Heart left ventricle (tissue), 16 donors: ENCODE measurements at regions not wholly inside any gene's neighbourhood (a gene's known extent, or its start where the extent isn't known, plus 50 kb on each side); places are given as distances from the start of the nearest gene placed in this dataset.

Experiments
- ATAC-seq, 4 donors: fragments of 200-7000 bp; cut with Tn5 transposase; one replicate each; pipeline ENCODE4 v1.9.1; 2020 to 2022; ENCODE audit warnings: moderate library complexity in 4 of 4, mild to moderate bottlenecking in 3 of 4, moderate number of reproducible peaks in 1 of 4
- DNase-seq, 5 donors: peaks; one replicate each; pipeline ENCODE4 v3.0.0-alpha.2; 2020
- H3K27ac ChIP-seq, 12 donors: fragments of 200-600 bp; sonication (generic) in 4 of 12; one replicate each; pipeline versions ENCODE4 v1.5.0 to v1.8.0; 2016 to 2022; ENCODE audit warnings: mild to moderate bottlenecking in 2 of 12
- H3K27me3 ChIP-seq, 9 donors: fragments of 200-600 bp; sonication (generic) in 2 of 9; one replicate each; pipeline versions ENCODE4 v1.5.1 to v1.8.0; 2016 to 2022; ENCODE audit warnings: mild to moderate bottlenecking in 3 of 9
- H3K36me3 ChIP-seq, 9 donors: fragments of 200-600 bp; sonication (generic) in 2 of 9; one replicate each; pipeline versions ENCODE4 v1.5.0 to v1.8.0; 2018 to 2022; ENCODE audit warnings: mild to moderate bottlenecking in 2 of 9
- H3K4me1 ChIP-seq, 12 donors: fragments of 200-600 bp; sonication (generic) in 4 of 12; one replicate each; pipeline versions ENCODE4 v1.5.0 to v1.8.0; 2016 to 2022; ENCODE audit warnings: mild to moderate bottlenecking in 3 of 12
- H3K4me3 ChIP-seq, 12 donors: fragments of 200-600 bp; sonication (generic) in 4 of 12; one replicate each; pipeline versions ENCODE4 v1.5.0 to v1.8.0; 2017 to 2022; ENCODE audit warnings: mild to moderate bottlenecking in 9 of 12, moderate library complexity in 4 of 12
- H3K9me3 ChIP-seq, 12 donors: fragments of 200-600 bp; sonication (generic) in 4 of 12; one replicate each; pipeline versions ENCODE4 v1.5.0 to v1.8.0; 2016 to 2022; ENCODE audit warnings: mild to moderate bottlenecking in 1 of 12
- POLR2A ChIP-seq, 2 donors: fragments of 450-650 bp; IDR thresholded peaks; one replicate each; pipeline ENCODE4 v1.6.1; 2017; ENCODE audit warnings: antibody characterized with exemption in 2 of 2, mild to moderate bottlenecking in 2 of 2, moderate library complexity in 2 of 2
- WGBS, 4 donors: extraction: QIAGEN DNeasy Blood & Tissue Kit in 2 of 4; methylation state at CpG; one replicate each; pipeline versions ENCODE4 v1.1.5 to v1.1.7; 2013 to 2018; 5-methylcytosine and 5-hydroxymethylcytosine counted together
- intact Hi-C, 10 donors: fragments of 100-400 bp; cut with DNase I; formaldehyde crosslinking; loops; one replicate each; pipeline versions ENCODE4 v1.11.1 to v1.14.2; 2022
- TF ChIP-seq, protein P1 (sequence below), 12 donors: fragments of 200-600 bp; sonication (generic) in 4 of 12; IDR thresholded peaks; one replicate each; pipeline versions ENCODE4 v1.5.0 to v1.8.0; 2018 to 2022; ENCODE audit warnings: antibody characterized with exemption in 12 of 12, mild to moderate bottlenecking in 5 of 12
- donor health status: ischemic (EF 13 %, LVEDD 7.1; RV severe dilation, severe dysfunction).
- donor health status: healthy with polysubstance abuse.
- donor health status: DM: no; HTN: yes; CAD: no.
- donor health status: DM: no; HTN: no; CAD: no.
- donor health status: ischemic (EF 25% LVEDD 6.9; RV normal size, moderate dysfunction).
- donor health status: ischemic (EF 25% LVEDD 5.7; RV mildly dilated, moderate dysfunction).
- donor health status: healthy.
- donor health status: DM: yes; HTN: yes; CAD: no.
- donor health status: ischemic (EF 35%, LVEDD 5.7; RV mildly dilated, moderate dysfunction).
- donor health status: nonischemic (EF 11% LVEDD 7.7; RV severe dilation, severe dysfunction).
- donor health status: DM: yes; HTN: yes; CAD: no.
- donor health status: PGD.
- donor health status: ischemic (EF 29% LVEDD 5.4; RV normal size, mild dysfunction).
- donor health status: nonischemic (EF 23%, LVEDD 6.1; RV moderate dilation, normal function).

DNA sequence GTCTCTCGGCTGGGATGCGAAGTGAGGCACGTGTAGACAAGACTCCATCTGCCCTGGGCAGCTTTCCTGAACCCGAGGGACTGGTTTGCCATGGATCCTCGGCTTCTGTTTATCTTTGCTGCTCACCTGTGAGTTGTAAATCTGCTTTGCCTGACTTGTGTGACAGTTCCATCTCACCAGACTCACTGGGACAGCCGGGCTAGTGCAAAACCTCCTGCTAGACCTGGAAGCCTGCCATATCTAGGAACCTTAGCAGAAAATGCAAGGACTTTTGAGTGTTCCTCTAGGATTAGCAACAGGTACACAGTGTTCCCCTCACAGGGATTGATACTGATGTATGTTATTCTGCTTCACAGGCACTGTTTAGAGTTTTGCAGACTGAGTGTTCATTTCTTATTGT is 218.6 kb downstream of the URB2 start:
- 19 to 39% (median 27%) methylated on average over 6 of the region's 6 CpGs for WGBS, 4 donors
- DNase-seq (peak in 1 of 5 donors; percentile 35), ATAC-seq (peak; percentile 70 to 78 (median 77))
- Histone ChIP-seq H3K9me3 (no peaks in the 10 kb centered on the region), H3K4me3 (no peak overlapping the region), H3K4me1 (peaks cover 0 to 16% (median 3%) of the 10 kb centered on the region in 12 donors), H3K27me3 (no peaks in the 10 kb centered on the region), H3K36me3 (no peaks in the 10 kb centered on the region), H3K27ac (peak overlapping the region in 3 of 12 donors; percentile 15 to 50 (median 47))
- intact Hi-C loops: loop anchor here in 3 of 10 donors (5.0 to 10.0 kb wide), 5 partner anchors 182 to 460 kb away; partner anchors contain the start of gene GALNT2 (in 2 of the 3)
- TF ChIP-seq POLR2A (IDR thresholded peaks at IDR 0.05): no peak
- TF ChIP-seq, protein P1, sequence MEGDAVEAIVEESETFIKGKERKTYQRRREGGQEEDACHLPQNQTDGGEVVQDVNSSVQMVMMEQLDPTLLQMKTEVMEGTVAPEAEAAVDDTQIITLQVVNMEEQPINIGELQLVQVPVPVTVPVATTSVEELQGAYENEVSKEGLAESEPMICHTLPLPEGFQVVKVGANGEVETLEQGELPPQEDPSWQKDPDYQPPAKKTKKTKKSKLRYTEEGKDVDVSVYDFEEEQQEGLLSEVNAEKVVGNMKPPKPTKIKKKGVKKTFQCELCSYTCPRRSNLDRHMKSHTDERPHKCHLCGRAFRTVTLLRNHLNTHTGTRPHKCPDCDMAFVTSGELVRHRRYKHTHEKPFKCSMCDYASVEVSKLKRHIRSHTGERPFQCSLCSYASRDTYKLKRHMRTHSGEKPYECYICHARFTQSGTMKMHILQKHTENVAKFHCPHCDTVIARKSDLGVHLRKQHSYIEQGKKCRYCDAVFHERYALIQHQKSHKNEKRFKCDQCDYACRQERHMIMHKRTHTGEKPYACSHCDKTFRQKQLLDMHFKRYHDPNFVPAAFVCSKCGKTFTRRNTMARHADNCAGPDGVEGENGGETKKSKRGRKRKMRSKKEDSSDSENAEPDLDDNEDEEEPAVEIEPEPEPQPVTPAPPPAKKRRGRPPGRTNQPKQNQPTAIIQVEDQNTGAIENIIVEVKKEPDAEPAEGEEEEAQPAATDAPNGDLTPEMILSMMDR (IDR thresholded peaks at IDR 0.05): no peak

DNA sequence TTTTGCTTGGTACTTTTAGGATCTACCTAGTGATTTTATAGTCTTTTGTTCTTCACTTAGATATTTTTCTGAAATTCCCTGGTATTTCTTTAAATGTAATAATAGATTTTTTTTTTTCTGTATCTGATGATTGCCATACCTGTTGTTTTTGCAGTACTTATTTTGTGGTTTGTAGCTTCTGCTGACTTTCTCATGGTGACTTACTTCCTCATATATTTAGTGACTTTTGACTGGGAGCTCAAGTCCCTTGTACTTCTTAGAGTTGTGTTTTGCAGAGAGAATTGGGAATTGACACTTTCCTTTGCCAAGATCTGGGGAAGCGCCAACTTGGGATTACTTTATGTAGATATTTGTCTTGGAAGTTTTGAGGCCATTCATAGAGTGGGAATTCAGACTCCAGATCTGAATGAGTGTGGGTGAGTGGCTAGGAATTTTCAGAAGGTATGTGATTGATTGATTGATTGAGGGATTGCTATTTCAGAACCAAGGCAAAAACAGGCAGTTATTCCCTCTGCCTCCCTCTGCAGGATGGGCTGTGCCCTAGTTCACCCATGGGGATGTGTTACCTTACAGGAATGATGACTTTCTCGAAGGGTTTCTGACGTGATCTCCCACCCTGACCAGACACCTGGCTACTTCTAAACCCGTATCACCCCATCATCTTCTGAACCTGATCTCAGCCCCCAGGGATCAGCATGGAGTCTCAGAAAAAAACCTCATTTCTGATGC is 219.5 kb downstream of the URB2 start:
- WGBS, 4 donors: 75 to 89% (median 81%) methylated on average over 4 of the region's 4 CpGs
- H3K4me1 ChIP-seq: peaks cover 0 to 16% (median 3%) of the 10 kb centered on the region in 12 donors
- intact Hi-C loops: loop anchor here in 2 of 10 donors (5.0 to 10.0 kb wide), 4 partner anchors 183 to 459 kb away; partner anchors contain the start of gene GALNT2 (in 2 of the 2)
- H3K27ac ChIP-seq: no peak overlapping the region
- no peaks in the 10 kb centered on the region for H3K36me3 ChIP-seq
- H3K4me3 ChIP-seq: no peak overlapping the region
- no peak for ATAC-seq
- TF ChIP-seq POLR2A (IDR thresholded peaks at IDR 0.05): no peak
- TF ChIP-seq, protein P1 (IDR thresholded peaks at IDR 0.05): no peak
- H3K9me3 ChIP-seq: no peaks in the 10 kb centered on the region
- no peak for DNase-seq
- no peaks in the 10 kb centered on the region for H3K27me3 ChIP-seq

DNA sequence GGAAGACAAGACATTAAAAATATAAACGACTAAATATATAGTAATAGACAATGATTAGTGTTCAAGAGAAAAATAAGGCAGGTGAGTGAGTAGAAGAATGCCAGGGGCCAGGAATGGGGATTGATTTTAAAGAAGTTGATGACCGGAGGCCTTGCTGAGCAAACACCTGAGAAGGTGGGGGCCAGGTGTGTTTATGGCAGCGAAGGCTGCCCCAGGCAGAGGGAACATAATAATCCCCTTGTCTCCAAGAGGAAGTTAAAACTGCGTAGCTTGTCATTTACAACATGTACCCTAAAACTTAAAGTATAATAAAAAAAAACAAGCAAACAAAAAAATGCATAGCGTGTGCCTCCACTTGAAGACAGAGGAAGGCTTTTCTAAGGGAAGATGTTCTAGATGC is 220.3 kb downstream of the URB2 start:
- 90 to 95% (median 92%) methylated on average over 5 of the region's 5 CpGs for WGBS, 4 donors
- intact Hi-C loops: loop anchor here in 2 of 10 donors (5.0 to 10.0 kb wide), 4 partner anchors 184 to 458 kb away; partner anchors contain the start of gene GALNT2 (in 2 of the 2)
- H3K27ac ChIP-seq: no peak overlapping the region

More for the DNA sequence above, 220.3 kb downstream of the URB2 start:
- Histone ChIP-seq H3K27me3 (no peaks in the 10 kb centered on the region), H3K4me3 (no peak overlapping the region), H3K4me1 (peaks cover 0 to 16% (median 3%) of the 10 kb centered on the region in 12 donors), H3K9me3 (no peaks in the 10 kb centered on the region), H3K36me3 (no peaks in the 10 kb centered on the region)
- DNase-seq (no peak), ATAC-seq (no peak)
- TF ChIP-seq POLR2A (IDR thresholded peaks at IDR 0.05): no peak
- TF ChIP-seq, protein P1 (IDR thresholded peaks at IDR 0.05): no peak
